ENCODE measurements at regions not wholly inside any gene's neighbourhood (a gene's known extent, or its start where the extent isn't known, plus 50 kb on each side); places are given as distances from the start of the nearest gene placed in this dataset.

GRCh38 chr12:24223926-24224325 lies 274.5 kb upstream of the SOX5 start:
- no peak for DNase-seq (ENCODE audit: low read depth)

- no peak for DNase-seq (ENCODE audit: low read depth)
Measured at GRCh38 chr12:24222968-24223367, 273.5 kb upstream of the SOX5 start.

- DNase-seq (ENCODE audit: low read depth) = no peak
Measured at GRCh38 chr12:24212496-24212895, 263.0 kb upstream of the SOX5 start.

- DNase-seq (ENCODE audit: low read depth) = no peak
Measured at GRCh38 chr12:24206621-24207020, 257.2 kb upstream of the SOX5 start.

- DNase-seq (ENCODE audit: low read depth) = no peak
Measured at GRCh38 chr12:24201258-24201970, 251.9 kb upstream of the SOX5 start.

GRCh38 chr12:24200010-24200409 lies 250.5 kb upstream of the SOX5 start:
- DNase-seq (ENCODE audit: low read depth) = no peak

- no peak for DNase-seq (ENCODE audit: low read depth)
Measured at GRCh38 chr12:24198936-24199671, 249.6 kb upstream of the SOX5 start.

GRCh38 chr12:24198070-24198469 lies 248.6 kb upstream of the SOX5 start:
- no peak for DNase-seq (ENCODE audit: low read depth)

- no peak for DNase-seq (ENCODE audit: low read depth)
Measured at GRCh38 chr12:24197532-24197931, 248.1 kb upstream of the SOX5 start.

- no peak for DNase-seq (ENCODE audit: low read depth)
Measured at GRCh38 chr12:24195063-24195462, 245.6 kb upstream of the SOX5 start.

GRCh38 chr12:24191117-24191516 lies 241.6 kb upstream of the SOX5 start:
- no peak for DNase-seq (ENCODE audit: low read depth)

GRCh38 chr12:24185782-24186181 lies 236.3 kb upstream of the SOX5 start:
- DNase-seq (ENCODE audit: low read depth) = no peak

GRCh38 chr12:24177889-24178288 lies 228.4 kb upstream of the SOX5 start:
- no peak for DNase-seq (ENCODE audit: low read depth)

- no peak for DNase-seq (ENCODE audit: low read depth)
Measured at GRCh38 chr12:24175929-24176328, 226.5 kb upstream of the SOX5 start.

- DNase-seq (ENCODE audit: low read depth) = no peak
Measured at GRCh38 chr12:24175284-24175683, 225.8 kb upstream of the SOX5 start.

GRCh38 chr12:24173067-24173466 lies 223.6 kb upstream of the SOX5 start:
- DNase-seq (ENCODE audit: low read depth) = no peak

- DNase-seq (ENCODE audit: low read depth) = no peak
Measured at GRCh38 chr12:24172773-24173066, 223.2 kb upstream of the SOX5 start.

- no peak for DNase-seq (ENCODE audit: low read depth)
Measured at GRCh38 chr12:24172031-24172772, 222.7 kb upstream of the SOX5 start.

GRCh38 chr12:24155042-24155441 lies 205.6 kb upstream of the SOX5 start:
- DNase-seq (ENCODE audit: low read depth) = no peak

- no peak for DNase-seq (ENCODE audit: low read depth)
Measured at GRCh38 chr12:24153079-24153478, 203.6 kb upstream of the SOX5 start.

GRCh38 chr12:24152270-24152669 lies 202.8 kb upstream of the SOX5 start:
- no peak for DNase-seq (ENCODE audit: low read depth)

GRCh38 chr12:24143928-24144327 lies 194.5 kb upstream of the SOX5 start:
- no peak for DNase-seq (ENCODE audit: low read depth)

GRCh38 chr12:24139035-24139434 lies 189.6 kb upstream of the SOX5 start:
- DNase-seq (ENCODE audit: low read depth) = no peak
